DND-41 (cell line): ENCODE measurements at regions not wholly inside any gene's neighbourhood (a gene's known extent, or its start where the extent isn't known, plus 50 kb on each side); places are given as distances from the start of the nearest gene placed in this dataset.

ENCODE experiments used
- ATAC-seq: fragments of 200-7000 bp; cut with Tn5 transposase; 3 replicates; pipeline ENCODE4 v1.9.1; 2021; ENCODE audit warnings: low read depth; ENCODE audit not compliant: insufficient read depth
- DNase-seq: peaks from one replicate; pipeline ENCODE4 v3.0.0-alpha.2; 2020
- H2AFZ ChIP-seq: 2 replicates; pipeline ENCODE4 v1.6.0; 2012; ENCODE audit warnings: low read depth, low read length
- H3K27ac ChIP-seq: 2 replicates; pipeline ENCODE4 v1.5.1; 2012; ENCODE audit warnings: low read length, inconsistent platforms
- H3K27me3 ChIP-seq: fragments of 200-600 bp; sonication (generic); 2 replicates; pipeline ENCODE4 v1.6.0; 2012; ENCODE audit warnings: low read length, mild to moderate bottlenecking, inconsistent platforms; ENCODE audit not compliant: insufficient read depth, poor library complexity
- H3K36me3 ChIP-seq: 2 replicates; pipeline ENCODE4 v1.5.1; 2012; ENCODE audit warnings: low read length, inconsistent platforms; ENCODE audit not compliant: insufficient read depth
- H3K4me1 ChIP-seq: 2 replicates; pipeline ENCODE4 v1.5.1; 2012; ENCODE audit warnings: mild to moderate bottlenecking, low read length; ENCODE audit not compliant: insufficient read depth
- H3K4me2 ChIP-seq: 2 replicates; pipeline ENCODE4 v1.6.0; 2012; ENCODE audit warnings: mild to moderate bottlenecking, moderate library complexity, low read length, inconsistent platforms; ENCODE audit not compliant: insufficient read depth
- H3K4me3 ChIP-seq, 2 experiments: fragments of 200-600 bp in 1 of 2; shearing (Covaris generic) in 1 of 2; 2 replicates each; pipeline ENCODE4 v1.5.1; 2012 to 2016; ENCODE audit warnings: inconsistent platforms in 2 of 2, low read length in 2 of 2, mild to moderate bottlenecking in 2 of 2, low read depth in 1 of 2, moderate library complexity in 1 of 2
- H3K79me2 ChIP-seq: 2 replicates; pipeline ENCODE4 v1.6.0; 2012; ENCODE audit warnings: low read length, inconsistent platforms; ENCODE audit not compliant: insufficient read depth
- H3K9ac ChIP-seq: 2 replicates; pipeline ENCODE4 v1.6.0; 2012; ENCODE audit warnings: low read depth, mild to moderate bottlenecking, inconsistent platforms, low read length, moderate library complexity
- H3K9me3 ChIP-seq: 2 replicates; pipeline ENCODE4 v1.5.1; 2012; ENCODE audit warnings: low read length, moderate library complexity, mild to moderate bottlenecking, inconsistent platforms; ENCODE audit not compliant: insufficient read depth, severe bottlenecking
- H4K20me1 ChIP-seq: 2 replicates; pipeline ENCODE4 v1.6.0; 2012; ENCODE audit warnings: low read length; ENCODE audit not compliant: insufficient read depth
- CTCF ChIP-seq: IDR thresholded peaks from 2 replicates; pipeline ENCODE4 v1.5.1; 2012; ENCODE audit warnings: borderline replicate concordance, low read length, moderate library complexity, mild to moderate bottlenecking; ENCODE audit not compliant: poor library complexity, severe bottlenecking; ENCODE audit errors: extremely low read depth
- EZH2 ChIP-seq: IDR thresholded peaks from 3 replicates; pipeline ENCODE4 v1.6.1; 2012; ENCODE audit warnings: borderline replicate concordance, low read depth, mild to moderate bottlenecking, moderate library complexity, low read length, inconsistent platforms; ENCODE audit not compliant: severe bottlenecking

- DNase-seq (no peak), ATAC-seq (no peak)
- no peak overlapping the region for H2AFZ ChIP-seq
- no peaks in the 10 kb centered on the region for H4K20me1 ChIP-seq
- no peak overlapping the region for H3K4me2 ChIP-seq
- H3K9me3 ChIP-seq = no peaks in the 10 kb centered on the region
- no peak for TF ChIP-seq EZH2
- TF ChIP-seq CTCF = no peak
- H3K9ac ChIP-seq = no peak overlapping the region
- no peak overlapping the region for H3K27ac ChIP-seq
- H3K27me3 ChIP-seq = no peaks in the 10 kb centered on the region
- H3K4me1 ChIP-seq = no peaks in the 10 kb centered on the region
- H3K4me3 ChIP-seq = no peak overlapping the region
- no peaks in the 10 kb centered on the region for H3K36me3 ChIP-seq
- no peaks in the 10 kb centered on the region for H3K79me2 ChIP-seq
Observed at GRCh38 chr10:10327934-10328333, 689.7 kb upstream of the CELF2 start.

GRCh38 chr10:10330418-10330817 lies 687.3 kb upstream of the CELF2 start:
- Histone ChIP-seq H3K4me2 (no peak overlapping the region), H3K4me1 (no peaks in the 10 kb centered on the region), H3K9ac (no peak overlapping the region), H3K36me3 (no peaks in the 10 kb centered on the region), H3K4me3 (no peak overlapping the region), H2AFZ (no peak overlapping the region), H3K79me2 (no peaks in the 10 kb centered on the region), H4K20me1 (no peaks in the 10 kb centered on the region), H3K27ac (no peak overlapping the region), H3K27me3 (no peaks in the 10 kb centered on the region), H3K9me3 (no peaks in the 10 kb centered on the region)
- no peak for TF ChIP-seq EZH2
- TF ChIP-seq CTCF = no peak
- ATAC-seq (no peak), DNase-seq (no peak)

GRCh38 chr10:10332786-10333185 lies 684.9 kb upstream of the CELF2 start:
- no peaks in the 10 kb centered on the region for H3K36me3 ChIP-seq
- no peak overlapping the region for H3K9ac ChIP-seq
- no peaks in the 10 kb centered on the region for H3K79me2 ChIP-seq
- H3K9me3 ChIP-seq = no peaks in the 10 kb centered on the region
- no peak overlapping the region for H3K27ac ChIP-seq
- no peak overlapping the region for H3K4me2 ChIP-seq
- DNase-seq (no peak), ATAC-seq (no peak)
- no peaks in the 10 kb centered on the region for H4K20me1 ChIP-seq
- no peak overlapping the region for H2AFZ ChIP-seq
- TF ChIP-seq CTCF = no peak
- no peak for TF ChIP-seq EZH2
- H3K4me3 ChIP-seq = no peak overlapping the region
- H3K27me3 ChIP-seq = no peaks in the 10 kb centered on the region
- no peaks in the 10 kb centered on the region for H3K4me1 ChIP-seq

GRCh38 chr10:10333622-10334021 lies 684.0 kb upstream of the CELF2 start:
- H3K27ac ChIP-seq = no peak overlapping the region
- H3K36me3 ChIP-seq = no peaks in the 10 kb centered on the region
- H3K9me3 ChIP-seq = no peaks in the 10 kb centered on the region
- H3K27me3 ChIP-seq = no peaks in the 10 kb centered on the region
- H3K4me1 ChIP-seq = no peaks in the 10 kb centered on the region
- H3K79me2 ChIP-seq = no peaks in the 10 kb centered on the region
- DNase-seq = no peak
- no peaks in the 10 kb centered on the region for H4K20me1 ChIP-seq
- no peak for ATAC-seq
- H3K4me3 ChIP-seq = no peak overlapping the region
- H3K9ac ChIP-seq = no peak overlapping the region
- TF ChIP-seq EZH2 (no peak), CTCF (no peak)
- no peak overlapping the region for H3K4me2 ChIP-seq
- H2AFZ ChIP-seq = no peak overlapping the region
